Chondrocyte (in vitro differentiated cells): ENCODE measurements at regions not wholly inside any gene's neighbourhood (a gene's known extent, or its start where the extent isn't known, plus 50 kb on each side); places are given as distances from the start of the nearest gene placed in this dataset.

ENCODE experiments used
- DNase-seq: peaks from one replicate; pipeline ENCODE4 v3.0.0; 2021; ENCODE audit warnings: mixed read lengths, low spot score
- H3K27ac Mint-ChIP-seq: one replicate; pipeline ENCODE4 v1.8.0; 2021; ENCODE audit warnings: mild to moderate bottlenecking, moderate library complexity, mixed read lengths; ENCODE audit not compliant: unreplicated experiment
- H3K27me3 Mint-ChIP-seq: 2 replicates; pipeline ENCODE4 v1.8.0; 2021; ENCODE audit warnings: low read depth, mixed read lengths
- H3K36me3 Mint-ChIP-seq: 2 replicates; pipeline ENCODE4 v1.8.0; 2021; ENCODE audit warnings: low read depth, mixed read lengths
- H3K4me1 Mint-ChIP-seq: 2 replicates; pipeline ENCODE4 v1.8.0; 2021; ENCODE audit warnings: low read depth, mild to moderate bottlenecking, mixed read lengths
- H3K4me3 Mint-ChIP-seq: one replicate; pipeline ENCODE4 v1.8.0; 2021; ENCODE audit warnings: mild to moderate bottlenecking, moderate library complexity, mixed read lengths; ENCODE audit not compliant: unreplicated experiment
- H3K9me3 Mint-ChIP-seq: 2 replicates; pipeline ENCODE4 v1.8.0; 2021; ENCODE audit warnings: low read depth, mixed read lengths
- TF ChIP-seq, protein P1 (sequence below): fragments of 200-600 bp; sonication (generic); IDR thresholded peaks from 2 replicates; pipeline ENCODE4 v1.5.0; 2021; ENCODE audit warnings: antibody characterized with exemption, mild to moderate bottlenecking, moderate library complexity

DNA sequence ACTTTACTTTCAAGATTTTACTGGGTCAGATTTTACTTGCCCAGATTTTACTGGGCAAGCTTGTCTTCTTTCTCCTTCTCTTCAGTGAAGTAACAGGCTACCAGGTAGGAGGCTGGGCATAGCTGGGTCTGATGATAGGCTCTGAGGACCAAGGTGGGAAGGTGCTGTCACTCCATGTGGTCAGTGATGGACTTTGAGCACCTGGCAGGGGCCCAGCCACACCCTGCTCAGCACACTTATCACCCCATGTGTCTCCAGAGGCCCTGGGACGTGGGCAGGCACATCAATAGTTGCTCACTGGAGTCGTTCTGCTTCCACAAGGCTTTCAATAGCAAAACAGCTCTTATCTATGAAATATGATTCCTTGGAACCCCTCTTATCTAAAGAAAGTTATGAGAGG, 70.5 kb upstream of the GPR26 start:
- DNase-seq, result no peak
- Mint-ChIP-seq H3K36me3 (no peaks in the 10 kb centered on the region), H3K4me1 (no peaks in the 10 kb centered on the region), H3K27ac (no peak overlapping the region), H3K27me3 (no peaks in the 10 kb centered on the region), H3K4me3 (no peak overlapping the region), H3K9me3 (peaks cover 3% of the 10 kb centered on the region)
- TF ChIP-seq, protein P1, sequence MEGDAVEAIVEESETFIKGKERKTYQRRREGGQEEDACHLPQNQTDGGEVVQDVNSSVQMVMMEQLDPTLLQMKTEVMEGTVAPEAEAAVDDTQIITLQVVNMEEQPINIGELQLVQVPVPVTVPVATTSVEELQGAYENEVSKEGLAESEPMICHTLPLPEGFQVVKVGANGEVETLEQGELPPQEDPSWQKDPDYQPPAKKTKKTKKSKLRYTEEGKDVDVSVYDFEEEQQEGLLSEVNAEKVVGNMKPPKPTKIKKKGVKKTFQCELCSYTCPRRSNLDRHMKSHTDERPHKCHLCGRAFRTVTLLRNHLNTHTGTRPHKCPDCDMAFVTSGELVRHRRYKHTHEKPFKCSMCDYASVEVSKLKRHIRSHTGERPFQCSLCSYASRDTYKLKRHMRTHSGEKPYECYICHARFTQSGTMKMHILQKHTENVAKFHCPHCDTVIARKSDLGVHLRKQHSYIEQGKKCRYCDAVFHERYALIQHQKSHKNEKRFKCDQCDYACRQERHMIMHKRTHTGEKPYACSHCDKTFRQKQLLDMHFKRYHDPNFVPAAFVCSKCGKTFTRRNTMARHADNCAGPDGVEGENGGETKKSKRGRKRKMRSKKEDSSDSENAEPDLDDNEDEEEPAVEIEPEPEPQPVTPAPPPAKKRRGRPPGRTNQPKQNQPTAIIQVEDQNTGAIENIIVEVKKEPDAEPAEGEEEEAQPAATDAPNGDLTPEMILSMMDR, result no peak

GRCh38 chr10:123597676-123598075, 68.5 kb upstream of the GPR26 start:
- H3K36me3 Mint-ChIP-seq, result no peaks in the 10 kb centered on the region
- no peak overlapping the region for H3K27ac Mint-ChIP-seq
- peaks cover 9% of the 10 kb centered on the region for H3K9me3 Mint-ChIP-seq
- H3K4me3 Mint-ChIP-seq, result no peak overlapping the region
- DNase-seq, result no peak
- H3K4me1 Mint-ChIP-seq, result no peaks in the 10 kb centered on the region
- no peaks in the 10 kb centered on the region for H3K27me3 Mint-ChIP-seq
- TF ChIP-seq, protein P1, result no peak

DNA sequence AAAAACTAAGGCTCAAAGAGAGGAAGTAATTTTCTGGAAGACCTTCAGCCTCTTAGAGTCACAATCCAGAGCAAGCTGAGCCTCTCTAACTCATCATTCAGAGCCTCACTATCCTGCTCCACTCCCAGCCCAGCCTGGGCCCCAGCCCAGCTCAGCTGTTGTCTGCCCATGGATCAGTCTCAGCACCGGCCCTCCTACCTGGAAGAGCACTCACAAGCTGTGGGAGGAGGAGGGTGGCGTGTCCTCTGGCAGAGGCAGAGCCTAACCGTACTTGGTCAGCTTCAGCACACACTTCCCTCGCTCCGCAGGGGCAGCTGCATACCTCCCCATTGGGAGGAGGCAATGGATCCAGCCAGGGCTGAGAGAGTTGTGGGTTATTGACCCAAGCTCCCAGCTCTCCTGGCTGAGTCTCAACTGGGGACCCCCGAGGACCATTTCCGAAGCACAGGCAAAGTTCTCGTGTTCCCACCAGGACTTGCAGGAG, 66.7 kb upstream of the GPR26 start:
- DNase-seq, result no peak

GRCh38 chr10:123600177-123600576, 66.0 kb upstream of the GPR26 start:
- DNase-seq, result no peak
- peaks cover 9% of the 10 kb centered on the region for H3K9me3 Mint-ChIP-seq
- no peak overlapping the region for H3K27ac Mint-ChIP-seq
- H3K4me1 Mint-ChIP-seq, result no peaks in the 10 kb centered on the region
- TF ChIP-seq, protein P1, result no peak
- H3K4me3 Mint-ChIP-seq, result no peak overlapping the region
- no peaks in the 10 kb centered on the region for H3K36me3 Mint-ChIP-seq
- H3K27me3 Mint-ChIP-seq, result peaks cover under 1% of the 10 kb centered on the region

More for the DNA sequence above, 66.7 kb upstream of the GPR26 start:
- Mint-ChIP-seq H3K4me3 (no peak overlapping the region), H3K4me1 (no peaks in the 10 kb centered on the region), H3K9me3 (peaks cover 9% of the 10 kb centered on the region), H3K27me3 (no peaks in the 10 kb centered on the region), H3K36me3 (no peaks in the 10 kb centered on the region), H3K27ac (no peak overlapping the region)
- TF ChIP-seq, protein P1, result no peak

DNA sequence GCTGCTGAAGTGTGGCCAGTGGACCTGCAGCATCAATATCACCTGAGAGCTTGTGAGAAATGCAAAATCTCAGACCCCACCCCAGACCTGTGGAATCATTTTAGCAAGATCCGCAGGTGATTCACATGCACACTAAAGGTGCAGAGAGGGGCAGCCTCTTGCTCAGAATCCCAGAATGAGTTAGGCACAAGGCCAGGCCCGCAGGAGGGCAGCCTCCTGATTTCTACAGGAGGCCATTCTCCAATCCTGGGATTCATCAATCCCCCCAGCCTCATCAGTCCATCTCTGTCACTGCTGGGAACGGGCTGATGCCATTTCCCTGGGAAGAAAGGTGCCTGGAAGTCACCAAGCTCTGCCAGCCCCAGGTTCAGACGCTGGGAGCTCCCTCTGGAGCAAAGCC, 63.0 kb upstream of the GPR26 start:
- Mint-ChIP-seq H3K4me1 (no peaks in the 10 kb centered on the region), H3K36me3 (no peaks in the 10 kb centered on the region), H3K27ac (no peak overlapping the region), H3K27me3 (peaks cover 2% of the 10 kb centered on the region), H3K4me3 (no peak overlapping the region), H3K9me3 (peaks cover 6% of the 10 kb centered on the region)
- TF ChIP-seq, protein P1, result no peak
- no peak for DNase-seq
